COR-L47 (cell line): ENCODE measurements at regions not wholly inside any gene's neighbourhood (a gene's known extent, or its start where the extent isn't known, plus 50 kb on each side); places are given as distances from the start of the nearest gene placed in this dataset.
"Not testable (repeated sequence)": the region's sequence is repeated elsewhere in the genome, so short reads cannot be mapped to it uniquely, and the experiment has no call there.

Source experiments
- DNase-seq: peaks from one replicate; lab custom pipeline; 2025; lab: John Stamatoyannopoulos, UW

DNA sequence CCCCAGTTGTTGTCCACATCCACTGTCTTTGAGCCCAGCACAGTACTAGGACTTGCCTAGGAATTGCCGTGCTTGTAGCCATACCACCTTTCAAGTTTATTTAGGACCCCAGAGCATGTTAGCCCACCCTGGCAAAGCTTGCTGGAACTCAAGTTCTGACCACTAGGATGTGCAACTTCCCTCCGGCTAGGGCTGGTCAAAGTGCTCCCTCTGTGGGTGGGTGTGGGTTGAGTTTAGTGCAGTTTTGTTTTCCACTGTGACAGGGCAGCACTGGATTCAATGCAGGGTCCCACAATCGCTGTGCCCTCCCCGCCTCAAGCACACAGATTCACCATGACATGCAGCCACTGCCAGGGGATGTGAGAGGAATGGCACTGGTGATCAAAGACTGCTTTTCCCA, 96.0 kb downstream of the RASGEF1B start:
- no peak for DNase-seq

DNA sequence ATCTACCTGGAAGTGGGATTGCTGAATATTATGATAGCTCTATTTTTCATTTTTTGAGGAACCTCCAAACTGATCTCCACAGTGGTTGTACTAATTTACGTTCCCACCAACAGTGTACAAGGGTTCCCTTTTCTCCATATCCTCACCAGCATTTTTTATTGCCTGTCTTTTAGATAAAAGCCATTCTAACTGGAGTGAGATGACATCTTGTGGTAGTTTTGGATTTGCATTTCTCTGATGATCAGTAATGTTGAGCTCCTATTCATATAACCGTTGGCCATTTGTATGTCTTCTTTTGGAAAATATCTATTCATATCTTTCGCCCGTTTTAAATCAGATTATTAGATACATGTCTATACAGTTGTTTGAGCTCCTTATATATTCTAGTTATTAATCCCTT, 101.8 kb downstream of the RASGEF1B start:
- no peak for DNase-seq

DNA sequence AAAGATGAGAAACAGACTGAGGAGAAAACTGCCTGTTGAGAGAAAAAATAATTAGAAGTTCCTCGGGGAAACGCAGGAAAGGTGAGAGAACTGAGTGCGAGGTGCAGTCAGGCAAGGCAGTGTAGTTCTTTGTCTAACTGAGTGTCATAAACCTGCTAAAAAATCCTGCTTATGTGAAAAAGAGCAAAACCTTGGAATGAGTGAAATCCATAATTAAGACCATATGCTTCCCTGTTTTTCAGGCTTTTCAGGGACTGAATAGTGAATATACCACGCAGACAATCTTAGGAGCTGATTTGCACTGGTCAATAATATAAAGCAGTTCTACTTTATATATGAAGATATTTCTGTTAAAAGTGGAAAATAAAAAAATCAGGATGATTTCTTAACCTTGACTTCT, 104.9 kb downstream of the RASGEF1B start:
- DNase-seq: no peak

DNA sequence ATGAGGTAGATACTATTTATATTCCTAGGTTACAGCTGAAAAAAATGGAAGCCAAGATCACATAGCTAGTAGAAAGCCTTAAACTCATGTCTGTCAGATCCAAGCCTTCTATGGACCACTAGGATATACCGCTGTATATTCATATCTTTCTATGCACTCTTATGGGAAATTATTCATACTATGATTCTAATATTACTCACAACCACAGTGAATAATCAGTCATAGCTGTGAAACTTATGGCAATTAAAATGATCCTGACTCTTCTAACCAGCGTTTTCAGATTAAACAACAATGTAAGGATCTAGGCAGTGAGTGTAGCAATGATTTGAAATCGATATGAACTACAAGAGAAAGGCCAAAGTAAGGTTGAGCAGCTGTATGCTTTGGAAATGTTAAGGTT, 111.0 kb downstream of the RASGEF1B start:
- no peak for DNase-seq

DNA sequence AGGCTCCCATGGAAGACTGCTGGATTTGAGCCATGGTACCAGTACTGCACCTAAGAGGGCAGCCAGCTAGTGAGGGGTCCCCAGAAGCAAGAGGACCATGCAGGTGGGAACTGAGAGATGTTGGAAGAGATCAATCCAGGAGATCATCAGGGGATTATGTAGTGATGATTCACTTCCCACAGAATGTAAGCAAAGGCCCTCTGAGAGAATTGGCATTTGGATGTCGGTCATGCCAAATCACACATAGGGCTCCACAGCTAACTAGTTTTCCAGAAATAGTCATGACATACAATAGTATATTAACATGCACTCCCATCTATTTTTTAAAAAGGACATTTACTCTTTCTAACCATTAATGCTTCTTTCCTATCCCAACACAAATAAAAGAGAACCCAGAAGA, 112.5 kb downstream of the RASGEF1B start:
- no peak for DNase-seq

DNA sequence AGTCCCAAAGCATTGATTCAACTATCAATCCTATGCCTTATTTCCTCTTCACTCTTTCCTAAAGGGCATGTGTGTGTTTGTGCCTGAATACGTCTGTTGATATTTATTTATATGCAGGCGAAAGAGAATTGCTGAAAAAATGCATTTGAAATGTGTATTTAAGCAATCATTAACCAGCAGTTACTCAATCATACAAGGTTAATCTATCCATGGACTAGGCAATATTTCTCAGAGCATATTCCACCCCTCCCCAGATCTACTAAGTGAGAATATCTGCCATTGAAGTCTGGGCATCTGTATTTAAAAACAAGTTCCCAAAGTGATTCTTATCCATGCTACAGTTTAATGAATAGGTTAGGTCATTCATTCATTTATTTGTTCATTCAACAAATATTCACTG, 113.6 kb downstream of the RASGEF1B start:
- DNase-seq: no peak

DNA sequence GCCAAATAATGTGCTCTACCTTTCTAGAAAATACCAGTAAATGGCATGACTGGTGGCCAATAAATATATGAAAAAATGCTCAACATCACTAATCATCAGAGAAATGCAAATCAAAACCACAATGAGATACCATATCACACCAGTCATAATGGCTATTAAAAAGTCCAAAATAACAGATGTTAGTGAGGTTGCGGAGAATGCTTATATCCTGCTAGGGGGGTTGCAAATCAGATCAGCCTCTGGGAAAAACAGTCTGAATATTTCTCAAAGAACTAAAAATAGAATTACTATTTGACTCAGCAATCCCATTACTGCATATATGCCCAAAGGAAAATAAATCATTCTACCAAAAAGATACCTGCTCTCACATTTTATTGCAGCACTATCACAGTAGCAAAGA, 115.1 kb downstream of the RASGEF1B start:
- no peak for DNase-seq

DNA sequence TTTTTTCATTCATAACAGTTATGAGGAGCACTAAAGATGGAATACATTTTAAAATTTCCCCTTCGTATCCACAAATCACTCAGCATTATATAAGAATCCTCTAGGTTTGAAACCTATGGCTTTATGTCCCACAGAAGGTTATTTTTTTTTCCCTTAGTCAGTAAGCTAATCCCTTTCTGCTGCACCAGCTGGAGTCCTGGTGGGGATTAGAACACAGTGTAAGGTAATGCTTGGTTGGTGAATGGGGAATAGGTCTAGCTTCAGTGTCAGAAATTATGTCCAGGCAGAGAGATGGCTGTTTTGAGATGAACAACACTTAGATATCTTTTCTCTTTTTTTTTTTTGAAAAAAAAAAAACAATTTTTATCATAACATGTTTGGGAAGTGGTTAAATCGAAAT, 116.6 kb downstream of the RASGEF1B start:
- DNase-seq: no peak

DNA sequence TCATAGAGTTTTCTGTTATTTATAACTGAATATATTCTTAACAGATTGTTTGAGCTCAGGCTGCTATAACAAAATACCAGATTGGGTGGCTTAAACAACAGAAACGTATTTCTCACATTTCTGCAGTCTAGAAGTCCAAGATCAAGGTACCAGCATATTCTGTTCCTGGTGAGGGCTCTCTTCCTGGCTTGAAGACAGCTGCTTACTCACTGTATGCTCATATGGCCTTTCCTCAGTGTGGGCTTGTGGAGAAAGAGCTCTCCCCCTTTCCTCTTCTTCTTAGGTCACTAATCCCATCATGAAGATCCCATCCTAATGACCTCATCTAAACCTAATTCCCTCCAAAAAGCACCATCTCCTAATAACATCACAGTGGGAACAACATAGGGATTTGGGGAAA, 117.8 kb downstream of the RASGEF1B start:
- no peak for DNase-seq

DNA sequence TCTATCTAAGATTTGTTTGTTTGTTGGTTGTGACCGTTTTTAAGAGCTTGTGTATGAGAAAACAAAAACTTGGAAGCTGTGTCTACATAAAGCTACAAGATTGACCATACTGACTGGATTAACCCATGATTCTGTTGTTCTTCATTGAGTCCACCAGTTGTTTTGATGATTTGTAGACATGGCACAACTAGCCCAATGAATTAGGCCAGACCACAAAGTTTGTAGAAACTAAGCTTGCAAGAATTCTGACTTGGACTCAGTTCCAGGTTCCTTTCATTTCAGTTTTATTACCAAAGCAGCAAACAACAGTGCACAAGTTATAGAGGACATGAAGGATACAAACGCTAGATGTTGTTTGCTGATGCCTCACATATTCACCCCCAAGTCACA, 119.3 kb downstream of the RASGEF1B start:
- no peak for DNase-seq

DNA sequence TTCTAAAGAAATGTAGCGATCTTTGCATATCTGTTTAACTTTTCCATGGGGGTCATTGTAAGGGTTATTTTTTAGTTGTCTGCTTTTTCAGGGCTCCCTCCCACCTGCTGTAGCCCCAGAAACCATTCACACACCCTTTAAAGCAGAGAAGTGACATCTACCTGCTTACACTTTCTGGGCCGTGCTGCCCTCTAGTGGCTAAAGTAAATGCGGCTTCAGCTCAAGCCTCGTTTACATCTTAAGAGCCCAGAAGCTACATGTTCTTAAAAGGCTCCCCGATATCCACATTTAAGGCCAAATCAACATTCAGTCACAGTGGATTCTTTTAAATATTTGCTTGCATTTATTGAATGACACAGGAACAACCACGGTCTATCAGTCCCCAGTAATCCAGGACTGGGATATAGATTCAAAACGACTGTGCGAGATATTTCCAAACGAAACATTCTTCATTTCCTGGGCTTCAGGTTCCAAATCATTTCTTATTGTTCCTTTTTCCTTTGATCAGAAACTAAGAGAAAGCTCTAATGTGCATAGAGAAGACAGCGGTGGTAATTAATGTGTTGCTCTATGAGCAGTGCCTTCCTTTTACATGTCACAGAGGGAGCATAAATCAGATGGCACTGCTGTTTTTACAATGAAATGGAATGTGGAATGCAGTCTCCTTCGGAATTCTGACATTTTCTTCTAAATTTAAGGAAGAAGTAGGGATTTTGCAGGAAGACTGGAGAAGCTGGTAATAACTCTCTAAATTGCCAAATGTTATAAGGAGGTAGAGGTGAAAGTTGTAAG, 119.9 kb downstream of the RASGEF1B start:
- DNase-seq: peak; percentile 47

DNA sequence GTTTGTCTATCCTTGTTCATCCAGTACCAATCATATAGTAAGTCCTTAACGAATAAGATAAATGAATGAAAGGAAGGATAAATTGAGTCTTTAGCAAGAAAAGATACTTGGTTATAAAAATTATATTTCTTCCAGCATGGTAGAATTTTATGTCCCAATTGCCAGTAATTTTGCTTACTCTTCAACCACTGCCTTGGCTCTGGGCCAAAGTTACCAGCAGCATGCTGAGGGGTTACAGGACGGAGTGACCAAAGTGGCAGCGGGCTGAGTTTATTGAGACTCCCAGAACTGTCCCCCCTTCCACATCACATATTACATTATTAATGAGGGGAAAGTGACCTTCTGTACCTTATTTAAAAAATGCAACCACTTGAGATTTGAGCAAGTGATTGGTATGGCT, 121.7 kb downstream of the RASGEF1B start:
- DNase-seq: peak; percentile 13

DNA sequence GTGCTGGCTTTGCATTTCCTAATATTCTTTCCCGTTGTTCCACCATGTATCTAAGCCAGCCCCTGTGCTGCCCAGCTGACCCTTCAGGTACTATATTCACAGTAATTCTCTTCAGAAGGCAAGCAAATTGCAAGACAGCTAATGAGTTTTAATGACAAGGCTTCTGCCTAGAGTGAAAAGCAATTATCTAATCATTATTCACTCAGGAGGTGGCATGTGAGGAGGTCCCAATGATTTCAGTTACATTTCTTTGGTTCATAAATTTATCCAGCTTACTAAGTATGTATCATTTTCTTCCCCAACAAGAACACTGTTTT, 123.0 kb downstream of the RASGEF1B start:
- no peak for DNase-seq

DNA sequence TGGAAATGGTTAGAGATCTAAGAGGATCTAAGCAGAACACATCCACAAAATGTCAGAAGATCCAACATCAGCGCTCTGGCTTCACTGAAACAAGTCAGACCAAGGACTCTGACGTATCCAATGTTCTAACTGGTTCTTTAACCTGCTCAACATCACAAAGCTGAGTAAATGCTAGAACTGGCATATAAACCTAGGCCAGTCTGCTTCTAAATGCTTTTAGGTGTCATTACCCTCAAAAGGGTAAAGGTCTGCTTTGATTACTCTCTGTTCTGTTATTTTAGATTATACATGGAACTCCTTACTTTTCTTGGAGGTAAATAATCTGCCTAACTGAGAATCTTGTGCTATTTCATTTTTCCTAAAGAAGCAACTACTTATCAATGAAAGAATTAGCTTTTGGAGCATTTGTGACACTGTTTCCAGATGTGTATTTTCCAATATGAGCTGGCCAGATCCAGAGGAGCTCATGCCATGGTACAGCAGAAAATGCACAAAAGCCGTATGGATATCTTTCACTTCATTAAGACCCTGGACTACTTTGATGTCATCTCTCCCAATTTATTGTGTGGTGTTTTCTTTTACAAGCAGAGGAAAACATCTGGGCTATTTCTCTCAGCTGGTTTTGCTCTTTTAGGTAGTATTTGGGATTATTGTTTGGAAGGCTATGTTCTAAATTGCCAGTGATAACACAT, 123.5 kb downstream of the RASGEF1B start:
- DNase-seq: no peak

DNA sequence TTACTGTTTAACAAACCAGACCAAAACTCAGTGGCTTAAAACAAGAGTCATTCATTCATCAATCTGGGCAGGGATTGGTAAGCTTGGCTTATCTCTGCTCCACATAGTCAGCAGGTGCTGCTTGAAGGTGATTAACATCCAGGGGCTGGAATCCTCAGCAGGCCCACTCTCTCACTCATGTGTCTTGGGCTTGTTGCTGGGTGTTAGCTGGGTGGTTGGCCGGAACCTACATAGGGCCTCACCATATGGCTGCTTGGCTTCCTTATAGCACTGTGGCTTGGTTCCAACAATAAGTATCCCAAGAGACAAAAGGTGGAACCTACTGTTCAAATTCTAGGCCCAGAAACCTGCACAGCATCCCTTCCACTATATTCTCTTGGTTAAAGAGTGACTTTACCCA, 125.0 kb downstream of the RASGEF1B start:
- no peak for DNase-seq

DNA sequence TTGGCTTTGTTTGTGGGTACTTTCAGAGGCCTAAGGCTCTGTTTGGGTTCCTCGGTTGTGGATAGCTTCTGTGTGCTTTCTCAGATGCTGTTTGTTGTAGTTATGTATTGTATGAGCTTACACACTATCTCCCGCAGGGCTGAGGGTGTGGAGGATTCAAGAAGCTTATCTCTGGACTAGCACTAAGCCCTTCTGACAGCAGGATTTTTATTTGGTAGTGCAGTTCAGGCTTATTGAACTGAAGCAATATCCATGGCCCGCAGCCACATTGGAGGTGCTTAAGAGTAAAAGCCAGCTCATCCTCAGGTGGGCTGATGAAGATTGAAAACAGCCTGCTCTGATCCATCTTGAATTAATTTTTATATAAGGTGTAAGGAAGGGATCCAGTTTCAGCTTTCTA, 128.2 kb downstream of the RASGEF1B start:
- DNase-seq: no peak

DNA sequence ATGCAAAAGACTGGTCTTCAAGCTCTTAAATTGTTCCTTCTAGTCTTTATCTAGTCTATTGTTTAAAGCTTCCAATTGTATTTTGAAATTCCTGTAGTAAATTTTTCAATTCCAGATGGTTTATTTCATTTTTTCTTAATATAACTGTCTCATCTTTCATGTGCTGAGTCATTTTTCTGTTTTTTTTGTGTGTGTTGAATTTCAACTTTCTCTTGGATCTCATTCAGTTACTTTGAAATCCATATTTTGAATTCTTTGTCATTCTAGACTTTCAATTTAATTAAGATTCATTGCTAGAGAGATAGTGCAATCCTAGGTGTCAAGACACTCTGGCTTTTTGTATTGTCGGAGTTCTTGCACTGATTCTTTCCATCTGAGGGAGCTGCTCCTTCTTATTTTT, 128.0 kb upstream of the PRKG2 start:
- no peak for DNase-seq

DNA sequence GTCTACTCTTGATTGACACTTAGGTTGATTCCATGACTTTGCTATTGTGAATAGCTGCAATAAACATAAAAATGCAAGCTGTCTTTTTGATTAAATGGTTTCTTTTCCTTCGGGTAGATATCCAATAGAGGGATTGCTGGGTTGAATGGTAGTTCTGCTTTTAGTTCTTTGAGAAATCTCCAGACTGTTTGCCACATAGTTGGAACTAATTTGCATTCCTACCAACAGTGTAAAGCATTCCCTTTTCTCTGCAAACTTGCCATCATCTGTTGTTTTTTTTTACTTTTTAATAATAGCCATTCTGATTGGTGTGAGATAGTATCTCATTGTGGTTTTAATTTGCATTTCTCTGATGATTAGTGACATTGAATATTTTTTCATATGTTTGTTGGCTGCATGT, 122.2 kb upstream of the PRKG2 start:
- no peak for DNase-seq

DNA sequence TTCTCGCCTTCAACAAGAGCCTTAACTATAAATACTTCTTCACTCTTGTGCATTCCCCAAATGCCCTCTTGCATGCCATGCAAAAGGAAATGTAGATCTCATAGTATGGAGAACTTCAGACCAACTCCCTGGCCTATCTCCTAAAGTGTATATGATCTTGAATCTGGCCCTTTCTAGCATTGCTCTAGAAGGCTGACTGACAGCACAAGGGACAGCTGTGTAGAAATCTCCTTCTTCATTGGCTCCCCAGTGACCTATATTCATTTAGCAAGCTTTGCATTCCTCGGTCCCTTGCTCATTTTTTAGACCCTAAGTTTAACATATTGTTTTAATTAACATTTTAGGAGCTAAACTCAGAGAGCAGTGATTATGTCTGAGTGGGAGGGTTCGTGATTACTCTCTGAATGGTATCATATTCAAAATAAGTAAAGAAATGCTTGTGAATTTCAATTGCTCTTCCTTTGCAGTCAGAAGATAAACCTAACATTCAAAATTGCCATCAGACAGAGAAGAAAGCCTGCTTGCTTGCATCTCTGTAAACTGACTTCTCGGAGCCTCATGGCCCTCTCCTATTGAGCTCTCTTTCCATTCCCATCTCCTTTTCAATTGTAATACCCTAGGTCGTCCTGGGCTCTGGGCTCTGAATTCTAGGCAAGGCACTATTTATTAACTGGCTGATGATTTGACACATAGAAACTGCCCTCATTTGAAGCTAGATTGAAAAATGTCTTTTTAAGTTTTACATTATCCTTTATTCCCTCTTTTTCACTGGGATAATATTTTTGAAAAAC, 120.3 kb upstream of the PRKG2 start:
- DNase-seq: no peak

DNA sequence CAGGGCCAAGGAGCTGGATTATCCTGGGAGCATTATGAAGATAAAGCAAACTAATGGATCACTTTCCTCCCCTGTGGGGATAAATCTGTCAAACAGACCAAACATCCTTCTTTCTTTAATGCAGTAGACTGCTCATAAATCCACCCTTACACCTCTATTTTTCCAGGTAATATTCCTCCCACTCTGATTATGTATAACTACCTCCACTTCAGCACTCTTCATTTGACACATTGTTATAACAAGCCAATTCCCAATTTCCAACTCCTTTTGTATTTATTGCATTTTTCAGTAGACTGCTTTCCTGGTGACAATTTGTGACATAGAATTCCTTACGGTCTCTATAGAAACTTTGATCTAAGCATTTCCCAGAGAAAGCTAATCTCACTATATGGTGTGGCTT, 115.0 kb upstream of the PRKG2 start:
- DNase-seq: no peak

DNA sequence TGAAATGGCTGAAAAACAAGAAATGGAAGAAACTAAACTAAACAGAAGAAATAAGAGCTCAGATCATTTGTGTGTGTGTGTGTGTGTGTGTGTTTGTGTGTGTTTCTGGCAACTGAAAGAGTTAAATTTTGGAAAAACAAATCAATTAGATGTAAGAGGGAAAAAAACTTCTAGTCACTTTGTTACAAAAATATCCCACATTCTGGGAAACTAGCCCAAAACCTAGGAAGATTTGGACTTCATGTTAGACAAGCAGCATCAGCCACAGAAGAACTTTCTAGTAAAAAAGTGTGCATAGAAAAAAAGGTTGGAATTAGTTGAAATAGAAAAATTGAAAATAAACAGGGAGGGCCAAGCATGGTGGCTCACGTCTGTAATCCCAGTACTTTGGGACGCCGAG, 111.6 kb upstream of the PRKG2 start:
- DNase-seq: no peak

DNA sequence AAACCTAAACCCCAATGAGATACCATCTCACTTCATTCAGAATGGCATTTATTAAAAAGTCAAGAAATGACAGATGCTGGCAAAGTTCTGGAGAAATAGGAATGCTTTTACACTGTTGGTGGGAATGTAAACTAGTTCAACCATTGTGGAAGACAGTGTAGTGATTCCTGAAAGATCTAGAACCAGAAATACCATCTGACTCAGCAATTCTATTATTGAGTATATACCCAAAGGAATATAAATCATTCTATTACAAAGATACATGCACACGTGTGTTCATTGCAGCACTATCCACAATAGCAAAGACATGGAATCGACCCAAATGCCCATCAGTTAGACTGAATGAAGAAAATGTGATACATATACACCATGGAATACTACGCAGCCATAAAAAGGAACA, 109.6 kb upstream of the PRKG2 start:
- DNase-seq: not testable (repeated sequence)

DNA sequence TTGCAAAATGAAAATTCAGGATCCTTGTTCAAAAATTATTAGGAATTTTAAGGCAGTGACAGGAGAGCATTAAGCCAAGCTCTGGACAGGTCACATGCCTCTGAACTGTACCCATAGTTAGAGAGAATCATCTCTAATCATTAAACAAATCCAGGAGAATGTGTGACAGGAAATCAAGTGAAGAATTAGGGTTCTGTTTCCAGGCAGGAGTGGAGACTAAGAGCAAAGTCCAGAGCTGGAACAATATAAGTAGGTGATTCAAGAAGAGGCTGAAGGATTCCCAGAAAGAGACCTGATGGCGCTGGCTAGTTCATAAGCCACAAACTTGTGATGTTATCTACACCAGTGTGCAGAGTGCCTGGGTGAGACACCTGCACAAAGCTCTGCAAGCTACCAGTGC, 104.6 kb upstream of the PRKG2 start:
- DNase-seq: no peak
